NCI-H748 treated with DMSO at 0.1 percent for 48 hours (cell line): ENCODE measurements at regions not wholly inside any gene's neighbourhood (a gene's known extent, or its start where the extent isn't known, plus 50 kb on each side); places are given as distances from the start of the nearest gene placed in this dataset.
"Not testable (repeated sequence)": the region's sequence is repeated elsewhere in the genome, so short reads cannot be mapped to it uniquely, and the experiment has no call there.

Experiments used
- DNase-seq: peaks from one replicate; lab custom pipeline; 2025; lab: John Stamatoyannopoulos, UW

DNA sequence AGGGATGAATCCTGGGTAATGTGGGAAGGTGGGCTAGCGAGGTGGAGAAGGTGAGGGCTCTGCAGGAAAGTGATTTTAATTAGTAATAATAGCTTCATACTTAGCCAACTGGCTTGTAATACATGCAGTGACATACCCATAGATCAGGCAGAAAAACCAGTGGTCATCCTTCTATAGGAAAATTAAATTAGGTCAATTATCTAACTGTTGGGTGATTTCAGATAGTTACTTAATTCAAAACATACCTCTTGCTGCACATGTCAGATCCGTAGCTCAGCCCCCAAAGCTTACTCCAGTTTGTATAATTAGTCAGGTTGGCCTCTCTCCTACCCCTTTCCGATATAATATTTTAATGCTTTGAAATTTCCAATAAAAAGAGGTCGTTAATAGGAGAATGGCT is 137.0 kb downstream of the TMEM114 start:
- DNase-seq = no peak

- no peak for DNase-seq
Measured at GRCh38 chr16:8452941-8453340, 137.4 kb downstream of the TMEM114 start.

DNA sequence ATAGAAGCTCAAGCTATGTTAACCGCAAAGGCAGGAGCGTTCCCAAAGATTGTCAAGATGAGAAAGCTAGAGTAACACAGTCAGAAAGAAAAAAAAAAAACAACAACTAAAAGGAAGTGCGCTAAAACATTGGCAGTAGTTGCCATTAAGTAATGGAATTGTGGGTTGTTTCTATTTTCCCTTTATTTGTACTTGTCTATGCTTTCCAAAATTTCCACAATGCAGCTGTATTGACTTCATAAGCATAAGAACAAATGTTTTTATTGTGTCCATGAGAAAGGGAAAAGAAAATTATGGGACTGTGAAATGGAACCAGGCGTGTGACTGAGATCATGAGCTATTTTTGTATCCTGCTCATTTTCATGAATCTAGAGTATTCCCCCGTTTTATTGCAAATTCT is 153.4 kb downstream of the TMEM114 start:
- DNase-seq = no peak

- DNase-seq = no peak
Measured at GRCh38 chr16:8431783-8432182, 158.5 kb downstream of the TMEM114 start.

- DNase-seq = no peak
Measured at GRCh38 chr16:8430401-8430800, 159.9 kb downstream of the TMEM114 start.

DNA sequence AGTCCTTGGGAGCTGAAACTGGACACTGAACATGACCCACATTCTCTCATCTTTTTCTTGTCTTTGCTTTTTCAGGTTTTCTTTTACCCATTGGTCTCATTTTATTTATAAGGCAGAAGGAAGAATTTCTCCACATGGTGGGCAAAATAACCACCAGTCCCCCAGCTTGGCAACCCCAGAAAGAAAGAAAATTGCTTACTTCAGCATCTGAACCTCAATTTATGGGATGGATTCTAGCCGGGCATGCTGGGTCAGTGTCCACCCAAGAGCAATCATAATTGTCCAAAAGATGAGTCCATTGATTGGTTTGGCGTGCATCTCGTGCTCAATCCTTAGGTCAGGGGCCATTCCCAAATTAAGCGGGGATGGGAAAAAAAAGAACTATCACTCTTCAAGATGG is 163.7 kb downstream of the TMEM114 start:
- DNase-seq = no peak

- DNase-seq = no peak
Measured at GRCh38 chr16:8417145-8417544, 173.2 kb downstream of the TMEM114 start.

- no peak for DNase-seq
Measured at GRCh38 chr16:8408855-8409567, 181.3 kb downstream of the TMEM114 start.

- DNase-seq = no peak
Measured at GRCh38 chr16:8407351-8407750, 183.0 kb downstream of the TMEM114 start.

- no peak for DNase-seq
Measured at GRCh38 chr16:8403978-8404749, 186.1 kb downstream of the TMEM114 start.

GRCh38 chr16:8402981-8403843 is 187.1 kb downstream of the TMEM114 start:
- DNase-seq = no peak

GRCh38 chr16:8400683-8401082 is 189.6 kb downstream of the TMEM114 start:
- not testable (repeated sequence) for DNase-seq

DNA sequence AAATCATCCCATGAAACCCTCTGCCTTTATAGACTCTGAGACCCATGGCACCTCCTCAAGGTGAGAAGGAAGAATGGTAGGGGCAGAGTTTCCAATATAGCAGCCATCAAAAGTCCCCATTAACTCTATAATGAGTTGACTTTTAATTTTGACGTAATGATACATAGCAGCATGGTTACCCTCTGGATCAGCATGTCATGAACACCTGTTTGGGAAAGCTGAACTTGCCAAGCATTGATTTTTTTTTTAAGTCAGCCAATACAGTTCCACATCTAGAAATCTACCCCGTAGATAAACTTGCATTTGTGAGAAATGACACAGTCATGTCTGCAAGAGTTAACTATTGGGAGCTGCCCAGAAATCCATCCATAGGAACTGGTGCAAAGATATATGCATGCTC is 191.8 kb downstream of the TMEM114 start:
- no peak for DNase-seq

- DNase-seq = no peak
Measured at GRCh38 chr16:8397223-8397622, 193.1 kb downstream of the TMEM114 start.

GRCh38 chr16:8396463-8396862 is 193.8 kb downstream of the TMEM114 start:
- DNase-seq = no peak

DNA sequence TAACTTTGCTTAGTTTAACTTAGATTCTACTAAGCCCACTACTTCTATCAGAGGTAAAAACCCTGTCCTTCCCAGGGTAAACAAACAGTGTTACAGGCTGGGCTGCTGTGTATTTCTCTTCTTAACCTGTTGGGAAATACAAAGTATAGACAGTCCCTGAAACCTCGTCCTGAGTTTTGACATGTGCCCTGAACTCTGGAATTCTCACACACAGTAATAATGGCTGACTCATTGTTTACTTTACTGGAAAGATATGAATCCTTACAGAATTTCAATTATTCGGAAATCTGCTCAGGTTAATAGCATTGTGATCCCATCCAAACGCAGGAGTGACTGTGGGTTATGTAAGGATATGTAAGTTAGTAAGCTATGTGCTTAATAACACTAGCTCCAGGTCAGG is 199.1 kb downstream of the TMEM114 start:
- DNase-seq = no peak

DNA sequence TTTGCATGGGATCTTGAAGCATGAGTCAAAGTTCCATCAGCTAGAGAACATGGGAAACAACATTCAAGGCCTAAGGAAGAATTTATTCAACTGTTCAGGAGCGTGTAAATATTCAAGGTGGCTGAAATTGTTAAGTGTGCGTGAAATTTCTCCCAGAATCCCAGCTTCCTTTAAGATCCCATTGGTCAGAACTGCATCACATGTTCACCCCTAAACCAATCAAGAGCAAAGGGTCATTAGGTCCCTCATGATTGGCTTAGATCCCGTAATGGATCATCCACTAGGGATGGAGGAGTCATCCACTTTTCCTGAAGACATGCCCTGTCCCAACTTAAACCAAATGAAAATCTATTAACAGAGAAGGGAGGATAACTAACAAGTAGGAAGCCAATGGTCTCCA is 201.6 kb downstream of the TMEM114 start:
- DNase-seq = no peak

GRCh38 chr16:8381814-8382213 is 208.5 kb downstream of the TMEM114 start:
- DNase-seq = no peak

- no peak for DNase-seq
Measured at GRCh38 chr16:8380311-8380710, 210.0 kb downstream of the TMEM114 start.

- DNase-seq = no peak
Measured at GRCh38 chr16:8377864-8378263, 212.4 kb downstream of the TMEM114 start.

DNA sequence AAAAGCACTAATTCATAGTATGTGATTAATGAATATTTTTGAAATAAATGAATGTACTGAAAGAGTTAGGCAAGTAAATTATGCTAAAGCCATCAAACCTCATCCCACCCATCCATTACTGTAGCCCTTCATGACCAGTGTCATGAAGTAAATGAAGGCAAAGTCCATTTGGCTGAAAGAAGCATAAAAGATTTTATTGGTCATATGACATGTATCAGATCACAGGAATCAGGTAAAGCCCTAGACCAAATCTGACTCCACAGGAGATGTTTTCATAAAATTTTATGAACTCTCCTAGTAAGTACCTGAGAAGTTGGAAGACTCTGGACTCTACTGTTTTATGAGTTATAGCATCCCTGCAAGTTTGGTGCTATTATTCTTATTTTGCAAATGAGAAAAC is 213.5 kb downstream of the TMEM114 start:
- DNase-seq = no peak

DNA sequence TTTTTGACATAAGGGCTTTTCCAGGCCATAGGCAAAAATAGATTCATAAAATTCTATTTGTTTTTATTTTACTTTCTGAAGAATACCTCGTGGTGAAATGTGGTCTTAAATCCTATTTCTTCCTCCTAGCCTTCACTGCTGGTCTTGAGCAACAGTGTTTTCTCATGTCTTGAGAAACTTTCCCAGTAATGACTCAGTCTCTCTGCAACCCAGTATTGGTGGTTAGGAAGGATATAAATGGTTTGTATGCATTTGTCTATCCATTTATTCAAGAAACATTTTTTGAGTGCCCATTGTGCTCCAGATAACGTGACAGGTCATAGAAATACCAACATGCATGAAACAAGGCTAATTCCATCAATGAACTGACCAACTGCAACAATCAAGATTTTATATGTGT is 213.9 kb downstream of the TMEM114 start:
- no peak for DNase-seq

DNA sequence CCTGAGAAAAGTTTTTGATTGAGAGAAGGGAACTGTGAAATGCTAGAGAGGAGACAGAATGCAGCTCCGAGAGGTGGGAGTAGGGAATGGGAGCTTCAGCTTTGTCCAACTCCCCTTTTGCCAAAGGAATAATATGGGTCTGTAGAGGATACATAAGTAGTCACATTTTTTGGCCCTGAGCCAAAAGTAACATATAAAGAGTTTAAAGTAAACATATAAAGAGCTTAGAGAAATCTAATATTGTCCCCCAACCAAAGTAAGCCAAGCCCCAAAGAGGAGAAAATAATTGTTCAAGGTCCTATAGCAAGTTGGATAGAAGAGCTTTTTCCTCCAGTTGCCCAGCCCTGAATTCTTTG is 215.1 kb downstream of the TMEM114 start:
- DNase-seq = no peak
